ENCODE measurements at regions not wholly inside any gene's neighbourhood (a gene's known extent, or its start where the extent isn't known, plus 50 kb on each side); places are given as distances from the start of the nearest gene placed in this dataset.

DNA sequence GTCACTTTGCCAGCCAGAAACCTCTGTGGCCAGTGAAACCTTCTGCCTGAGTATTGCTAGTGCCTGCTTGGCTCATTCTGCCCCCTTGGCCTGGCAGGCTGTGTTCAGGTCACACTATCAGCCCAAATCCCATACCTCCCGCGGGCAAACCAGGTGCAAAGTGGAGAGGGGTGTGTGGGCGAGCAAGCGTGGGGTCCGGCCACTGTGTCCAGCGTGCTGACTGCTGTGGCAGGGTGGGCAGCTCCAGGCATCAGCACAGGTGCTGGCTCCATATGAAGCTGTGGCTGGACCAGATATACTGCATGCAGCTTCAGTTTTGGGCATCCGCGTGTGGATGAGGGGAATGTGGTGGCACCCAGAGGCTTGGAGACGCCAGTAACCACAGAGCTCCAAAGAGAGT is 576.5 kb upstream of the EDIL3 start:
- CTCF ChIA-PET (ENCODE audit: low intra/inter-chr PET ratio, low total read pairs) = no interaction called here
- H3K9me3 ChIP-seq (ENCODE audit: low read length) = no peaks in the 10 kb centered on the region
- H4K20me1 ChIP-seq (ENCODE audit: insufficient read depth, low read length) = no peaks in the 10 kb centered on the region
- H3K27me3 ChIP-seq (ENCODE audit: control insufficient read depth in 1 of 2, insufficient read depth in 2 of 2, low read length in 2 of 2) = no peaks in the 10 kb centered on the region
- H3K9ac ChIP-seq (ENCODE audit: insufficient read depth, low read depth, low read length) = no peak overlapping the region
- 31% methylated on average over 7 of the region's 9 CpGs for WGBS (ENCODE audit: low lambda C conversion rate)
- POLR2A ChIA-PET = no interaction called here
- FAIRE-seq (no peak), DNase-seq (ENCODE audit: low spot score) (no peak), ATAC-seq (no peak)
- intact Hi-C loops (cut with micrococcal nuclease; ENCODE audit: unreplicated experiment) = no loop called here
- no TSS peak for BruUV-seq (replicated peaks)
- no peak overlapping the region for H3K4me3 ChIP-seq (replicated peaks in 1 of 3; ENCODE audit: insufficient read depth in 1 of 3, low read depth in 2 of 3, low read length in 3 of 3)
- TF ChIP-seq TEAD3 (CRISPR knock-in tag; optimal IDR thresholded peaks at IDR 0.05; ENCODE audit: borderline replicate concordance) (no peak), ZNF280D (CRISPR knock-in tag; IDR thresholded peaks at IDR 0.05) (no peak), NFE2 (CRISPR knock-in tag; IDR thresholded peaks at IDR 0.05) (no peak), PITX1 (CRISPR knock-in tag; IDR thresholded peaks at IDR 0.05) (no peak), GATAD1 (CRISPR knock-in tag; IDR thresholded peaks at IDR 0.05) (no peak), ZNF256 (CRISPR knock-in tag; conservative IDR thresholded peaks at IDR 0.05) (no peak), ZNF761 (CRISPR knock-in tag; conservative IDR thresholded peaks at IDR 0.05) (no peak), ONECUT2 (CRISPR knock-in tag; IDR thresholded peaks at IDR 0.05) (no peak), SRSF9 (IDR thresholded peaks at IDR 0.05; ENCODE audit: borderline replicate concordance, insufficient read depth, low read depth, low read length, poor library complexity, severe bottlenecking) (no peak), ZNF782 (CRISPR knock-in tag; IDR thresholded peaks at IDR 0.05; ENCODE audit: borderline replicate concordance) (no peak), ZNF317 (CRISPR knock-in tag; IDR thresholded peaks at IDR 0.05) (no peak), ZNF251 (CRISPR knock-in tag; IDR thresholded peaks at IDR 0.05) (no peak), SP4 (CRISPR knock-in tag; IDR thresholded peaks at IDR 0.05) (no peak)
- TF ChIP-seq, protein P1, sequence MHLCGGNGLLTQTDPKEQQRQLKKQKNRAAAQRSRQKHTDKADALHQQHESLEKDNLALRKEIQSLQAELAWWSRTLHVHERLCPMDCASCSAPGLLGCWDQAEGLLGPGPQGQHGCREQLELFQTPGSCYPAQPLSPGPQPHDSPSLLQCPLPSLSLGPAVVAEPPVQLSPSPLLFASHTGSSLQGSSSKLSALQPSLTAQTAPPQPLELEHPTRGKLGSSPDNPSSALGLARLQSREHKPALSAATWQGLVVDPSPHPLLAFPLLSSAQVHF (CRISPR knock-in tag; IDR thresholded peaks at IDR 0.05) = no peak
- TF ChIP-seq, protein P2, sequence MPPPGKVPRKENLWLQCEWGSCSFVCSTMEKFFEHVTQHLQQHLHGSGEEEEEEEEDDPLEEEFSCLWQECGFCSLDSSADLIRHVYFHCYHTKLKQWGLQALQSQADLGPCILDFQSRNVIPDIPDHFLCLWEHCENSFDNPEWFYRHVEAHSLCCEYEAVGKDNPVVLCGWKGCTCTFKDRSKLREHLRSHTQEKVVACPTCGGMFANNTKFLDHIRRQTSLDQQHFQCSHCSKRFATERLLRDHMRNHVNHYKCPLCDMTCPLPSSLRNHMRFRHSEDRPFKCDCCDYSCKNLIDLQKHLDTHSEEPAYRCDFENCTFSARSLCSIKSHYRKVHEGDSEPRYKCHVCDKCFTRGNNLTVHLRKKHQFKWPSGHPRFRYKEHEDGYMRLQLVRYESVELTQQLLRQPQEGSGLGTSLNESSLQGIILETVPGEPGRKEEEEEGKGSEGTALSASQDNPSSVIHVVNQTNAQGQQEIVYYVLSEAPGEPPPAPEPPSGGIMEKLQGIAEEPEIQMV (CRISPR knock-in tag; IDR thresholded peaks at IDR 0.05; ENCODE audit: low read depth) = no peak
- H3K27ac ChIP-seq (ENCODE audit: extremely low read length, insufficient read depth, low read length) = no peak overlapping the region
- in situ Hi-C loops (cut with HindIII; ENCODE audit: extremely low pct_ligation_motif_present, low pct_unique_long_range_greater_than_20kb) = no loop called here
- H3K4me2 ChIP-seq (ENCODE audit: low read depth, low read length) = no peak overlapping the region
- no peaks in the 10 kb centered on the region for H3K79me2 ChIP-seq (ENCODE audit: insufficient read depth, low read length)
- H2AFZ ChIP-seq (ENCODE audit: low read length) = no peak overlapping the region
- no peaks in the 10 kb centered on the region for H3K4me1 ChIP-seq (ENCODE audit: insufficient read depth, low read length)
- no peaks in the 10 kb centered on the region for H3K36me3 ChIP-seq (replicated peaks in 1 of 2; ENCODE audit: control insufficient read depth in 1 of 2, insufficient read depth in 2 of 2, low read length in 2 of 2)

Data from HepG2 (cell line).